ENCODE measurements at regions not wholly inside any gene's neighbourhood (a gene's known extent, or its start where the extent isn't known, plus 50 kb on each side); places are given as distances from the start of the nearest gene placed in this dataset.
"Not testable (repeated sequence)": the region's sequence is repeated elsewhere in the genome, so short reads cannot be mapped to it uniquely, and the experiment has no call there.

DNA sequence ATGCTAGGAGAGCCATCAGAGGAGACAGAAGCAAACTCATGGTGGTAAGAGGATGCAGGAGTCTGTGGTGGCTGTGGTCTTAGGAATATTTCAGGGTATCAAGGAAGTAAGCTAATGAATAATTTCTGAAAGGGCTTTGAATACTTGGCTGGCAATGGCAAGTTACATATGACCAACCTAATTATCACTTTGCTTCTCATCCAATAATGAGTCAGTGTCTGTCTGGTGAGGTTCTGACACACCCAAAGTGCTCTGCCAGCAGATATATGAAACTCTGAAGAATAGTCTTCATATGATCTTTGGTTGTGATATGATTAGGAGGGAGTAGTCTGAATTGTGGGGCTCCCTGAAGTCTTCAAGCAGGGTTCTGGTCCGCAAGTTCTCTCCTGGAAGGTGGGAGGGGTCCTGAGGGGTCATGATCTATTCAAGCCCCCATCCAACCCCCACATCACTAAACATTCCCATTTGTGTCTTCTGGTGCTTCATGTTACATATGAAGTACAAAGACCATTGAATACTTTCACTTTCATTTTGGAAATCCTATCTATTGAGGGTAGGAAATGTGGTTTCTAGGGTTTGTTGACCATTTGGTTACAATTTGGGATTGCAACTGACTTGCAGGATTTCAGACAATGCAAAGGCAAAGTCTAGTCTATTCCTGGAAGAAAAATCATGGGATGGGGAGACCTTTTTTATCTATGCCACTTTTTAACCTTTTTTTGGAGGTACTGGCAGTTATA is 199.9 kb upstream of the CDKN2B start:
- H3K36me3 Mint-ChIP-seq = no peaks in the 10 kb centered on the region
- H3K4me1 Mint-ChIP-seq (ENCODE audit: low read depth in 2 of 2) = peaks cover 7 to 24% of the 10 kb centered on the region in 2 donors
- H3K27ac Mint-ChIP-seq = peak overlapping the region in 1 of 2 donors; percentile 57
- no peak for DNase-seq (ENCODE audit: low spot score)
- no peaks in the 10 kb centered on the region for H3K9me3 Mint-ChIP-seq
- H3K4me3 Mint-ChIP-seq = peak overlapping the region; percentile 69
- peaks cover 0 to 3% of the 10 kb centered on the region in 2 donors for H3K27me3 Mint-ChIP-seq
- ATAC-seq = peak; percentile 43 to 88

DNA sequence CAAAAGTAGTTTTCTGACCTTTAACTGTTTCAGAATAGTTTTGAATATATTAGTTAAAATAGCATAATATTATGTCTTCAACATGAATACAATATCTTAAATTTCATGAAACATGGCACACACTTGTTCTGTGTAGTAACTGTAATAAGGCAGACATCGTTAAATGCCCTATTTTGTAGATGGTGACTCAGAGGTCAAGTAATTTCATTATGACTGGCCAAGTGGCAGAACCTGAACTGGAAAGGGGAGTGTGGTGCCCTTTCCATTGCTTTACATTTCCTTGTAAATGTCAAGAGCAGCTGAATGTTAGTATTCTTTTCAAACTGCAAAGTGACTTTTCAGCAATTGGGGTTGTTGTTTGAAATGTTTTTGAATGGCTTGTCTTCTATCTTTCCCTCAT is 201.2 kb upstream of the CDKN2B start:
- Mint-ChIP-seq H3K4me1 (ENCODE audit: low read depth in 2 of 2) (peaks cover 7 to 31% of the 10 kb centered on the region in 2 donors), H3K9me3 (no peaks in the 10 kb centered on the region), H3K36me3 (no peaks in the 10 kb centered on the region), H3K27ac (no peak overlapping the region), H3K4me3 (no peak overlapping the region), H3K27me3 (peaks cover 0 to 3% of the 10 kb centered on the region in 2 donors)
- no peak for DNase-seq (ENCODE audit: low spot score)
- ATAC-seq = no peak

DNA sequence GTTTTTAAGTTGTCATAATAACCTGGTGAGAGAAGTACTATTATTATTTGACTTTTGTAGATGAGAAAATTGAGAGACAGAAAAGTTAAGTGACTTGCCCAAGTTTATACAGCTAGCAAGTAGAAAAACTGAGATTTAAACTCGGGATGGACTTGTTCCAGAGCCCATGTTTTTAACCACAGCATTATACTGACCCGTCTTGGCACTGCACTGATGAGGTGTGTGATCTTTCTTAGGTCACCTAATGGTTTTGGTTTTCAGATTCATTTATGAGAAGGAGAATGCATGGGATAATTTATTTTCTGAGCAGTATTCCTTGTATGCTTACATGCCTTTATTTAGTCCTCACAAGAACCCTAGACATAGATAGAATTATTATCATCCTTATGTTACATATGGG is 201.8 kb upstream of the CDKN2B start:
- no peak for DNase-seq (ENCODE audit: low spot score)
- Mint-ChIP-seq H3K9me3 (no peaks in the 10 kb centered on the region), H3K27ac (no peak overlapping the region), H3K4me1 (ENCODE audit: low read depth in 2 of 2) (peaks cover 7 to 31% of the 10 kb centered on the region in 2 donors), H3K36me3 (no peaks in the 10 kb centered on the region), H3K27me3 (peaks cover 1 to 3% of the 10 kb centered on the region in 2 donors), H3K4me3 (no peak overlapping the region)
- no peak for ATAC-seq

- ATAC-seq (no peak), DNase-seq (ENCODE audit: low spot score) (no peak)
- Mint-ChIP-seq H3K36me3 (no peaks in the 10 kb centered on the region), H3K9me3 (no peaks in the 10 kb centered on the region), H3K27me3 (peaks cover 3 to 7% of the 10 kb centered on the region in 2 donors), H3K27ac (no peak overlapping the region), H3K4me1 (ENCODE audit: low read depth in 2 of 2) (peaks cover 7 to 31% of the 10 kb centered on the region in 2 donors), H3K4me3 (no peak overlapping the region)
Measured at GRCh38 chr9:22211588-22212360, 202.7 kb upstream of the CDKN2B start.

- H3K4me1 Mint-ChIP-seq (ENCODE audit: low read depth in 2 of 2) = peaks cover 3 to 23% of the 10 kb centered on the region in 2 donors
- no peak for DNase-seq (ENCODE audit: low spot score)
- ATAC-seq = no peak
- H3K4me3 Mint-ChIP-seq = peak overlapping the region; percentile 40
- peaks cover 3% of the 10 kb centered on the region for H3K9me3 Mint-ChIP-seq
- H3K27me3 Mint-ChIP-seq = peaks cover 5 to 11% of the 10 kb centered on the region in 2 donors
- H3K27ac Mint-ChIP-seq = peak overlapping the region in 1 of 2 donors; percentile 40
- no peaks in the 10 kb centered on the region for H3K36me3 Mint-ChIP-seq
Measured at GRCh38 chr9:22214021-22214420, 204.9 kb upstream of the CDKN2B start.

DNA sequence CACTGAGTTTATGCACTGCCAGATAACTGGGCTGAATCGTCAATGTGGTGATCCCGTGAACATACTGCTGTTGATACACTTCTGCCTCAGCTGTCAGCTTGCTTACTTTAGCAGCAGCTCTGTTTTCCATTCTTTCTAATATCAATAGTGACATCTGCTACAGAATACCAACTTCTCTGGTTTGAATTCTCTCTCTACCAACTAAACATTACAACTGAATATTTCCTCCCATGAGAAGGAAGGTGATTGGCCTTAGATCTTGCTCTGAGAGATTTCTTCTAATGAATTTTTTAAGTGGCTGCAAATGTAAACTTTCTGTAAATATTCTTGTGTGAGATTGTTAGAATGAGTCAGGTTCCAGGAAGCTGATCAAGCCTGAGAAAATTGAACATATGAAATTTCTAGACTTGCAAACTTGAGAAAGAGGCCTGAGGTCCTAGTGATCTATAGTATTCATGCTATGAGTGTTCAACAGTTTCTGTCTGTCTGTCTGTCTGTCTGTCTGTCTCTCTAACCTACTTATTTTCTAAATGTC is 205.5 kb upstream of the CDKN2B start:
- Mint-ChIP-seq H3K27me3 (peaks cover 5 to 11% of the 10 kb centered on the region in 2 donors), H3K27ac (peak overlapping the region in 1 of 2 donors; percentile 40), H3K4me3 (peak overlapping the region; percentile 40), H3K36me3 (no peaks in the 10 kb centered on the region), H3K9me3 (peaks cover 3% of the 10 kb centered on the region), H3K4me1 (ENCODE audit: low read depth in 2 of 2) (peaks cover 0 to 19% of the 10 kb centered on the region in 2 donors)
- ATAC-seq = peak; percentile 52 to 86
- no peak for DNase-seq (ENCODE audit: low spot score)

DNA sequence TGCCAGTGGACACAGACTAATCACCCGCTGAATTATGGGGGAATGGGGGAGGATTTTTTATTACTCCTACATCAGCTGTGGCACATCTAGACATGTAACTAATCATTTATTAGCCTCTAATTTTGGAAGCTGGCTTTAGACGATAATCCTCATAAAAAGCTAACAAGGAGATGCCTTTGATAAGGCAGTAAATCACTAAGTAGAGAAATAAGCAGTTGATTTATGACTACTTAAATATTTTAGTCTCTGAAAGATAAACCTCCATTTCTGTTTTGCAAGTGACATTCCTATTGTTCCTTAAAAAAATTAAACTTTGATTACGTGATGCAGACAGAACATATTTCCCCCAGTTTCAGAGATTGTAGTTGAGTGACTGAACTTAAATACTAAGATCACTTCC is 206.4 kb upstream of the CDKN2B start:
- Mint-ChIP-seq H3K27me3 (peaks cover 5 to 11% of the 10 kb centered on the region in 2 donors), H3K4me1 (ENCODE audit: low read depth in 2 of 2) (peaks cover 0 to 13% of the 10 kb centered on the region in 2 donors), H3K36me3 (no peaks in the 10 kb centered on the region), H3K27ac (no peak overlapping the region), H3K4me3 (no peak overlapping the region), H3K9me3 (peaks cover 5% of the 10 kb centered on the region)
- no peak for ATAC-seq
- no peak for DNase-seq (ENCODE audit: low spot score)

GRCh38 chr9:22216730-22217172 is 207.6 kb upstream of the CDKN2B start:
- no peak for DNase-seq (ENCODE audit: low spot score)
- Mint-ChIP-seq H3K27me3 (peaks cover 3 to 11% of the 10 kb centered on the region in 2 donors), H3K4me1 (ENCODE audit: low read depth in 2 of 2) (peaks cover 0 to 9% of the 10 kb centered on the region in 2 donors), H3K27ac (no peak overlapping the region), H3K4me3 (no peak overlapping the region), H3K9me3 (peaks cover 5% of the 10 kb centered on the region), H3K36me3 (no peaks in the 10 kb centered on the region)
- ATAC-seq = no peak

DNA sequence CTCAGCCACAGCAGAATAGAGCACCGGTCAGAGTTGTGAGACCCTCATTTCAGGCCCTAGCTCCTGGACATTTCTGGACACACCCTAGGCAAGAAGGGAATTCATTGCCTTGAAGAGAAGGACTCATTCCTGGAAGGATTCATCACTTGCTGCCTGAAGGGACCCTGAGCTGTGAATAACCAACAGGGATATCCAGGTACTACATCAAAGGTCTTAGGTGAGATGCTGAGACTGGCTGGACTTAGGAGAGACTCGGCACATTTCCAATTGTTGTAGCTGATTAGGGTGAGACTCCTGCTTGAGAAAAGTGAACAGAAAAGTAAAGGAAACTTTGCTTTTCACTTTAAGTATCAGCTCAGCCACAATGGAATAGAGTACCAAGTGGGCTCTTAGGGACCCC is 208.1 kb upstream of the CDKN2B start:
- ATAC-seq (no peak), DNase-seq (ENCODE audit: low spot score) (no peak)
- Mint-ChIP-seq H3K9me3 (peaks cover 5% of the 10 kb centered on the region), H3K27ac (no peak overlapping the region), H3K4me3 (no peak overlapping the region), H3K36me3 (no peaks in the 10 kb centered on the region), H3K4me1 (ENCODE audit: low read depth in 2 of 2) (peaks cover 0 to 7% of the 10 kb centered on the region in 2 donors), H3K27me3 (peaks cover 2 to 11% of the 10 kb centered on the region in 2 donors)

DNA sequence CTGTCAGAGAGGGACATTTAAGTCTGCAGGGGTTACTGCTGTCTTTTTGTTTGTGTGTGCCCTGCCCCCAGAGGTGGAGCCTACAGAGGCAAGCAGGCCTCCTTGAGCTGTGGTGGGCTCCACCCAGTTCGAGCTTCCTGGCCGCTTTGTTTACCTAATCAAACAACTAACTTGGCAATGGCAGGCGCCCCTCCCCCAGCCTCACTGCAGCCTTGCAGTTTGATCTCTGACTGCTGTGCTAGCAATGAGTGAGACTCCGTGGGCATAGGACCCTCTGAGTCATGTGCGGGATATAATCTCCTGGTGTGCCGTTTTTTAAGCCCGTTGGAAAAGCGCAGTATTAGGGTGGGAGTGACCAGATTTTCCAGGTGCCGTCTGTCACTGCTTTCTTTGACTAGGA is 216.8 kb upstream of the CDKN2B start:
- not testable (repeated sequence) for ATAC-seq; H3K36me3 Mint-ChIP-seq; DNase-seq (ENCODE audit: low spot score); H3K27ac Mint-ChIP-seq; H3K4me1 Mint-ChIP-seq (ENCODE audit: low read depth in 2 of 2); H3K4me3 Mint-ChIP-seq
- Mint-ChIP-seq H3K9me3 (peaks cover 10% of the 10 kb centered on the region), H3K27me3 (peaks cover 0 to 17% of the 10 kb centered on the region in 2 donors)

GRCh38 chr9:22227986-22228385 is 218.6 kb upstream of the DMRTA1 start:
- Mint-ChIP-seq H3K4me1 (ENCODE audit: low read depth in 2 of 2) (no peaks in the 10 kb centered on the region), H3K36me3 (no peaks in the 10 kb centered on the region), H3K27ac (no peak overlapping the region), H3K4me3 (no peak overlapping the region), H3K27me3 (peaks cover 0 to 36% of the 10 kb centered on the region in 2 donors), H3K9me3 (peaks cover 20% of the 10 kb centered on the region)
- no peak for DNase-seq (ENCODE audit: low spot score)
- no peak for ATAC-seq

GRCh38 chr9:22228542-22228941 is 218.1 kb upstream of the DMRTA1 start:
- no peaks in the 10 kb centered on the region for H3K36me3 Mint-ChIP-seq
- H3K4me1 Mint-ChIP-seq (ENCODE audit: low read depth in 2 of 2) = no peaks in the 10 kb centered on the region
- ATAC-seq (no peak), DNase-seq (ENCODE audit: low spot score) (no peak)
- H3K4me3 Mint-ChIP-seq = no peak overlapping the region
- peaks cover 0 to 30% of the 10 kb centered on the region in 2 donors for H3K27me3 Mint-ChIP-seq
- H3K27ac Mint-ChIP-seq = no peak overlapping the region
- peaks cover 16% of the 10 kb centered on the region for H3K9me3 Mint-ChIP-seq

GRCh38 chr9:22229069-22229468 is 217.6 kb upstream of the DMRTA1 start:
- H3K27me3 Mint-ChIP-seq = peaks cover 0 to 29% of the 10 kb centered on the region in 2 donors
- no peaks in the 10 kb centered on the region for H3K4me1 Mint-ChIP-seq (ENCODE audit: low read depth in 2 of 2)
- DNase-seq (ENCODE audit: low spot score) (no peak), ATAC-seq (no peak)
- no peak overlapping the region for H3K4me3 Mint-ChIP-seq
- H3K36me3 Mint-ChIP-seq = no peaks in the 10 kb centered on the region
- H3K9me3 Mint-ChIP-seq = peaks cover 15% of the 10 kb centered on the region
- no peak overlapping the region for H3K27ac Mint-ChIP-seq

DNA sequence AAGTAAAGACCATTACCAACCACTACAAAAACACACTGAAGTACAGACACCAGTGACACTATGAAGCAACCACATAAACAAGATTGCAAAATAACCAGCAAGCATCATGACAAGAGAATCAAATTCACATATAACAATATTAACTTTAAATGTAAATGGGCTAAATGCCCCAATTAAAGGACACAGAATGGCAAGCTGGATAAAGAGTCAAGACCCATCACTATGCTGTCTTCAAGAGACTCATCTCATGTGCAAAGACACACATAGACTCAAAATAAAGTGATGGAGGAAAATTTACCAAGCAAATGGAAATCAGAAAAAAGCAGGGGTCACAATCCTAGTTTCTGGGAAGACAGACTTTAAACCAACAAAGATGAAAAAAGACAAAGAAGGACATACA is 215.3 kb upstream of the DMRTA1 start:
- not testable (repeated sequence) for ATAC-seq; H3K4me1 Mint-ChIP-seq (ENCODE audit: low read depth in 2 of 2); H3K4me3 Mint-ChIP-seq; H3K27ac Mint-ChIP-seq; H3K36me3 Mint-ChIP-seq; DNase-seq (ENCODE audit: low spot score)
- H3K9me3 Mint-ChIP-seq = peaks cover 12% of the 10 kb centered on the region
- H3K27me3 Mint-ChIP-seq = peaks cover 0 to 22% of the 10 kb centered on the region in 2 donors
